Mucosa of stomach (tissue), 1 donor: ENCODE measurements at regions not wholly inside any gene's neighbourhood (a gene's known extent, or its start where the extent isn't known, plus 50 kb on each side); places are given as distances from the start of the nearest gene placed in this dataset.
"Not testable (repeated sequence)": the region's sequence is repeated elsewhere in the genome, so short reads cannot be mapped to it uniquely, and the experiment has no call there.

Source experiments
- H3K27me3 ChIP-seq: one replicate; pipeline ENCODE4 v1.7.0; 2013; ENCODE audit warnings: mild to moderate bottlenecking, low read length; ENCODE audit not compliant: control insufficient read depth, insufficient read depth
- H3K36me3 ChIP-seq: one replicate; pipeline ENCODE4 v1.7.0; 2013; ENCODE audit warnings: low read length; ENCODE audit not compliant: control insufficient read depth, insufficient read depth
- H3K4me1 ChIP-seq: one replicate; pipeline ENCODE4 v1.7.0; 2013; ENCODE audit warnings: mild to moderate bottlenecking, low read length; ENCODE audit not compliant: control insufficient read depth, insufficient read depth
- H3K4me3 ChIP-seq: one replicate; pipeline ENCODE4 v1.7.0; 2013; ENCODE audit warnings: low read length
- H3K9ac ChIP-seq: one replicate; pipeline ENCODE4 v1.7.0; 2013; ENCODE audit warnings: mild to moderate bottlenecking, low read length, moderate library complexity
- H3K9me3 ChIP-seq: one replicate; pipeline ENCODE4 v1.7.0; 2013; ENCODE audit warnings: mild to moderate bottlenecking, low read length, moderate library complexity; ENCODE audit not compliant: control insufficient read depth
- donor health status: Pancreatic carcinoma.

- Histone ChIP-seq H3K36me3 (no peaks in the 10 kb centered on the region), H3K27me3 (no peaks in the 10 kb centered on the region), H3K4me3 (no peak overlapping the region), H3K9ac (no peak overlapping the region), H3K9me3 (no peaks in the 10 kb centered on the region), H3K4me1 (no peaks in the 10 kb centered on the region)
Observed at GRCh38 chr20:4476903-4477500, 209.3 kb upstream of the PRNP start.

- no peak overlapping the region for H3K4me3 ChIP-seq
Observed at GRCh38 chr20:4472906-4473305, 213.3 kb upstream of the PRNP start.

GRCh38 chr20:4471221-4471620, 215.0 kb upstream of the PRNP start:
- Histone ChIP-seq H3K36me3 (no peaks in the 10 kb centered on the region), H3K9me3 (no peaks in the 10 kb centered on the region), H3K4me1 (no peaks in the 10 kb centered on the region), H3K9ac (no peak overlapping the region), H3K4me3 (no peak overlapping the region), H3K27me3 (no peaks in the 10 kb centered on the region)

More at GRCh38 chr20:4472906-4473305, 213.3 kb upstream of the PRNP start:
- H3K27me3 ChIP-seq: no peaks in the 10 kb centered on the region
- H3K9me3 ChIP-seq: no peaks in the 10 kb centered on the region
- no peak overlapping the region for H3K9ac ChIP-seq
- no peaks in the 10 kb centered on the region for H3K4me1 ChIP-seq
- H3K36me3 ChIP-seq: no peaks in the 10 kb centered on the region

GRCh38 chr20:4470375-4470774, 215.9 kb upstream of the PRNP start:
- Histone ChIP-seq H3K4me1 (no peaks in the 10 kb centered on the region), H3K27me3 (no peaks in the 10 kb centered on the region), H3K36me3 (no peaks in the 10 kb centered on the region), H3K9ac (no peak overlapping the region), H3K9me3 (no peaks in the 10 kb centered on the region), H3K4me3 (no peak overlapping the region)

GRCh38 chr20:4469910-4470309, 216.3 kb upstream of the PRNP start:
- Histone ChIP-seq H3K4me1 (no peaks in the 10 kb centered on the region), H3K4me3 (no peak overlapping the region), H3K9me3 (no peaks in the 10 kb centered on the region), H3K9ac (no peak overlapping the region), H3K27me3 (no peaks in the 10 kb centered on the region), H3K36me3 (no peaks in the 10 kb centered on the region)

- Histone ChIP-seq H3K9me3 (no peaks in the 10 kb centered on the region), H3K4me3 (no peak overlapping the region), H3K4me1 (no peaks in the 10 kb centered on the region), H3K9ac (no peak overlapping the region), H3K27me3 (no peaks in the 10 kb centered on the region), H3K36me3 (no peaks in the 10 kb centered on the region)
Observed at GRCh38 chr20:4468114-4468513, 218.1 kb upstream of the PRNP start.

- H3K9ac ChIP-seq: no peak overlapping the region
Observed at GRCh38 chr20:4465855-4466545, 216.9 kb upstream of the ADRA1D start.

GRCh38 chr20:4465212-4465611, 216.1 kb upstream of the ADRA1D start:
- H3K27me3 ChIP-seq: no peaks in the 10 kb centered on the region
- no peak overlapping the region for H3K9ac ChIP-seq
- H3K9me3 ChIP-seq: no peaks in the 10 kb centered on the region
- H3K36me3 ChIP-seq: no peaks in the 10 kb centered on the region
- no peak overlapping the region for H3K4me3 ChIP-seq
- no peaks in the 10 kb centered on the region for H3K4me1 ChIP-seq

More at GRCh38 chr20:4465855-4466545, 216.9 kb upstream of the ADRA1D start:
- Histone ChIP-seq H3K4me1 (no peaks in the 10 kb centered on the region), H3K27me3 (no peaks in the 10 kb centered on the region), H3K36me3 (no peaks in the 10 kb centered on the region), H3K9me3 (no peaks in the 10 kb centered on the region), H3K4me3 (no peak overlapping the region)

GRCh38 chr20:4462801-4463200, 213.7 kb upstream of the ADRA1D start:
- not testable (repeated sequence) for H3K9ac ChIP-seq, H3K4me3 ChIP-seq, H3K9me3 ChIP-seq, H3K4me1 ChIP-seq, H3K36me3 ChIP-seq, H3K27me3 ChIP-seq

- Histone ChIP-seq H3K27me3 (no peaks in the 10 kb centered on the region), H3K4me1 (no peaks in the 10 kb centered on the region), H3K36me3 (no peaks in the 10 kb centered on the region), H3K9me3 (no peaks in the 10 kb centered on the region), H3K4me3 (no peak overlapping the region), H3K9ac (no peak overlapping the region)
Observed at GRCh38 chr20:4459081-4459480, 210.0 kb upstream of the ADRA1D start.

- Histone ChIP-seq H3K27me3 (no peaks in the 10 kb centered on the region), H3K36me3 (no peaks in the 10 kb centered on the region), H3K9ac (no peak overlapping the region), H3K4me1 (no peaks in the 10 kb centered on the region), H3K9me3 (no peaks in the 10 kb centered on the region), H3K4me3 (no peak overlapping the region)
Observed at GRCh38 chr20:4457566-4458543, 208.8 kb upstream of the ADRA1D start.

- H3K9ac ChIP-seq: no peak overlapping the region
- no peaks in the 10 kb centered on the region for H3K9me3 ChIP-seq
- H3K27me3 ChIP-seq: no peaks in the 10 kb centered on the region
- H3K4me3 ChIP-seq: no peak overlapping the region
- no peaks in the 10 kb centered on the region for H3K4me1 ChIP-seq
- H3K36me3 ChIP-seq: no peaks in the 10 kb centered on the region
Observed at GRCh38 chr20:4455996-4456395, 206.9 kb upstream of the ADRA1D start.
